Heart left ventricle (tissue), 16 donors: ENCODE measurements at regions not wholly inside any gene's neighbourhood (a gene's known extent, or its start where the extent isn't known, plus 50 kb on each side); places are given as distances from the start of the nearest gene placed in this dataset.

ENCODE experiments used
- ATAC-seq, 4 donors: fragments of 200-7000 bp; cut with Tn5 transposase; one replicate each; pipeline ENCODE4 v1.9.1; 2020 to 2022; ENCODE audit warnings: moderate library complexity in 4 of 4, mild to moderate bottlenecking in 3 of 4, moderate number of reproducible peaks in 1 of 4
- DNase-seq, 5 donors: peaks; one replicate each; pipeline ENCODE4 v3.0.0-alpha.2; 2020
- H3K27ac ChIP-seq, 12 donors: fragments of 200-600 bp; sonication (generic) in 4 of 12; one replicate each; pipeline versions ENCODE4 v1.5.0 to v1.8.0; 2016 to 2022; ENCODE audit warnings: mild to moderate bottlenecking in 2 of 12
- H3K27me3 ChIP-seq, 9 donors: fragments of 200-600 bp; sonication (generic) in 2 of 9; one replicate each; pipeline versions ENCODE4 v1.5.1 to v1.8.0; 2016 to 2022; ENCODE audit warnings: mild to moderate bottlenecking in 3 of 9
- H3K36me3 ChIP-seq, 9 donors: fragments of 200-600 bp; sonication (generic) in 2 of 9; one replicate each; pipeline versions ENCODE4 v1.5.0 to v1.8.0; 2018 to 2022; ENCODE audit warnings: mild to moderate bottlenecking in 2 of 9
- H3K4me1 ChIP-seq, 12 donors: fragments of 200-600 bp; sonication (generic) in 4 of 12; one replicate each; pipeline versions ENCODE4 v1.5.0 to v1.8.0; 2016 to 2022; ENCODE audit warnings: mild to moderate bottlenecking in 3 of 12
- H3K4me3 ChIP-seq, 12 donors: fragments of 200-600 bp; sonication (generic) in 4 of 12; one replicate each; pipeline versions ENCODE4 v1.5.0 to v1.8.0; 2017 to 2022; ENCODE audit warnings: mild to moderate bottlenecking in 9 of 12, moderate library complexity in 4 of 12
- H3K9me3 ChIP-seq, 12 donors: fragments of 200-600 bp; sonication (generic) in 4 of 12; one replicate each; pipeline versions ENCODE4 v1.5.0 to v1.8.0; 2016 to 2022; ENCODE audit warnings: mild to moderate bottlenecking in 1 of 12
- CTCF ChIP-seq, 12 donors: fragments of 200-600 bp; sonication (generic) in 4 of 12; IDR thresholded peaks; one replicate each; pipeline versions ENCODE4 v1.5.0 to v1.8.0; 2018 to 2022; ENCODE audit warnings: antibody characterized with exemption in 12 of 12, mild to moderate bottlenecking in 5 of 12
- POLR2A ChIP-seq, 2 donors: fragments of 450-650 bp; IDR thresholded peaks; one replicate each; pipeline ENCODE4 v1.6.1; 2017; ENCODE audit warnings: antibody characterized with exemption in 2 of 2, mild to moderate bottlenecking in 2 of 2, moderate library complexity in 2 of 2
- WGBS, 4 donors: extraction: QIAGEN DNeasy Blood & Tissue Kit in 2 of 4; methylation state at CpG; one replicate each; pipeline versions ENCODE4 v1.1.5 to v1.1.7; 2013 to 2018; 5-methylcytosine and 5-hydroxymethylcytosine counted together
- intact Hi-C, 10 donors: fragments of 100-400 bp; cut with DNase I; formaldehyde crosslinking; loops; one replicate each; pipeline versions ENCODE4 v1.11.1 to v1.14.2; 2022
- donor health status: ischemic (EF 13 %, LVEDD 7.1; RV severe dilation, severe dysfunction).
- donor health status: healthy with polysubstance abuse.
- donor health status: DM: no; HTN: yes; CAD: no.
- donor health status: DM: no; HTN: no; CAD: no.
- donor health status: ischemic (EF 25% LVEDD 6.9; RV normal size, moderate dysfunction).
- donor health status: ischemic (EF 25% LVEDD 5.7; RV mildly dilated, moderate dysfunction).
- donor health status: healthy.
- donor health status: DM: yes; HTN: yes; CAD: no.
- donor health status: ischemic (EF 35%, LVEDD 5.7; RV mildly dilated, moderate dysfunction).
- donor health status: nonischemic (EF 11% LVEDD 7.7; RV severe dilation, severe dysfunction).
- donor health status: DM: yes; HTN: yes; CAD: no.
- donor health status: PGD.
- donor health status: ischemic (EF 29% LVEDD 5.4; RV normal size, mild dysfunction).
- donor health status: nonischemic (EF 23%, LVEDD 6.1; RV moderate dilation, normal function).

GRCh38 chr3:18725668-18726407, 300.7 kb upstream of the SATB1 start:
- H3K27ac ChIP-seq = peak overlapping the region in 7 of 12 donors; percentile 13 to 73 (median 39)
- DNase-seq (no peak), ATAC-seq (peak in 3 of 4 donors; percentile 52 to 72 (median 71))
- H3K9me3 ChIP-seq = no peaks in the 10 kb centered on the region
- TF ChIP-seq POLR2A (IDR thresholded peaks at IDR 0.05) = no peak
- TF ChIP-seq CTCF (IDR thresholded peaks at IDR 0.05) = no peak
- peaks cover 0 to 46% (median 0%) of the 10 kb centered on the region in 12 donors for H3K4me1 ChIP-seq
- intact Hi-C loops = no loop called here
- H3K4me3 ChIP-seq = peak overlapping the region in 1 of 12 donors; percentile 7
- H3K27me3 ChIP-seq = no peaks in the 10 kb centered on the region
- WGBS, 4 donors = 51 to 62% (median 59%) methylated on average over 6 of the region's 6 CpGs
- no peaks in the 10 kb centered on the region for H3K36me3 ChIP-seq

DNA sequence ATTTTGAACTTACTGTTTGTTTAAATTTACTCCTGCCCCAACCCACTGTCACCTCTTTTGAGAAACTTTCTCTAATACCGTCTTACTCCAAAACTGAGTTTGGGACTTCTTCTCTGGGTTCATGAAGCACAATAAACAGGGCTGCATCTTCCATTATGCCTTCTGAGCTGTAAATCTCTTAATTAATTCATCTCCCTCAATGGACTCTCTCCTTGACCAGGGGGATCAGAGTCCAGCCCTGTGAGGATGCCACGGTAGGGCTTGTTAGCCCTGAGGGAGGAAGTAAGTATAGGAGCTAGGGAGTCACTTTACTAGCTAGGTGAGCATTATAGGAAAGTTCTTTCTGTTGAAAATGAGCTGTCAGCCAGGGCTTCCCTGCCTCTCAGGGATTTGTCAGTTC, 299.3 kb upstream of the SATB1 start:
- no peak for DNase-seq
- no peaks in the 10 kb centered on the region for H3K36me3 ChIP-seq
- peak overlapping the region in 5 of 12 donors; percentile 28 to 73 (median 39) for H3K27ac ChIP-seq
- H3K4me3 ChIP-seq = no peak overlapping the region
- no peaks in the 10 kb centered on the region for H3K9me3 ChIP-seq
- ATAC-seq = no peak
- intact Hi-C loops = no loop called here
- 64 to 76% (median 71%) methylated on average over 2 of the region's 2 CpGs for WGBS, 4 donors
- peaks cover 0 to 46% (median 0%) of the 10 kb centered on the region in 12 donors for H3K4me1 ChIP-seq
- H3K27me3 ChIP-seq = no peaks in the 10 kb centered on the region
- TF ChIP-seq POLR2A (IDR thresholded peaks at IDR 0.05) (no peak), CTCF (IDR thresholded peaks at IDR 0.05) (no peak)

- no peak for ATAC-seq
- Histone ChIP-seq H3K9me3 (no peaks in the 10 kb centered on the region), H3K4me1 (peaks cover 0 to 46% (median 0%) of the 10 kb centered on the region in 12 donors), H3K36me3 (no peaks in the 10 kb centered on the region), H3K4me3 (no peak overlapping the region), H3K27ac (peak overlapping the region in 1 of 12 donors; percentile 17), H3K27me3 (no peaks in the 10 kb centered on the region)
- WGBS, 4 donors = 93 to 97% (median 94%) methylated on average over 1 of the region's 1 CpG
- no peak for TF ChIP-seq POLR2A (IDR thresholded peaks at IDR 0.05)
- TF ChIP-seq CTCF (IDR thresholded peaks at IDR 0.05) = no peak
- intact Hi-C loops = no loop called here
- DNase-seq = no peak
These were observed 298.2 kb upstream of the SATB1 start for GRCh38 chr3:18723206-18723810.

DNA sequence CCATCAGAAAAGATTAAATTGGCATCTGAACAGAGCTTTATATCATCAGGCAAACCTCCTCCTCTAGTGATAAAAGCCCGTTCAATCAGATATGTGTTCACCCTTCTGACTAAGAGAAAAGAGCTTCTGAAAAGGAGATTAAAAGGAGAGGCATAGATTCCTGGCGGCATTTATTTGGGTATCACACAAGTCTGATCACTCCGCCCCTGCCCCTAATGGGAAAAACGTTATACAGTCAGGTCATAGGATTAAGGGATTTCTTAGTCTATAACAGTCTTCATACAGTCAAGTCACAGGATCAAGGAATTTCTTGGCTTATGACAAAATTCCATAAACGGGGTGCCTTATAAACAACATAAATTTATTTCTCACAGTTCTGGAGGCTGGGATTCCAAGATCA, 295.4 kb upstream of the SATB1 start:
- TF ChIP-seq CTCF (IDR thresholded peaks at IDR 0.05) (no peak), POLR2A (IDR thresholded peaks at IDR 0.05) (no peak)
- Histone ChIP-seq H3K4me3 (no peak overlapping the region), H3K27ac (no peak overlapping the region), H3K36me3 (no peaks in the 10 kb centered on the region), H3K4me1 (peaks cover 0 to 26% (median 0%) of the 10 kb centered on the region in 12 donors), H3K27me3 (no peaks in the 10 kb centered on the region), H3K9me3 (no peaks in the 10 kb centered on the region)
- DNase-seq = no peak
- WGBS, 4 donors = 75 to 83% (median 78%) methylated on average over 5 of the region's 5 CpGs
- no peak for ATAC-seq
- intact Hi-C loops = no loop called here
